ENCODE measurements at regions not wholly inside any gene's neighbourhood (a gene's known extent, or its start where the extent isn't known, plus 50 kb on each side); places are given as distances from the start of the nearest gene placed in this dataset.

DNA sequence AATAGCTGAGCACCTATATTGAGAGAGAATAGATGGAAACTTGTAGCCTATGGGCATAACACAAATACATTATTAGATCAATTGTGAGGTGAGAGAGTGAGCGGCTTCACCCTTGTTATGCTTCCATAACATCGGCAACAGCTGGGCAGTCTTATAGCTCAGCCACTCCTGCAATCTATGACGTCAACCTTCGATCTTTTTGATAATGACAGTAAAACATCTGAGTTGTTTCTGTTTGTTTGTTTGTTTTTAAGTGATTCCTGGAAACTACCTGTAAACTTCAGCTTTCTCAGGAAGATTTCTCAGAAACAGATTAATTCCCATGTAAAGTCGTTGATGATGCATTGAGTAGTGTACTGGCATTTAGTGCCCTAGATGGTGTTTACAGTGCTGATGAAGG lies 90.0 kb downstream of the DSEL start:
- no peaks in the 10 kb centered on the region for H3K79me2 ChIP-seq (ENCODE audit: insufficient read depth, low read length)
- 0 out of 2 replicates have a peak, but pooled peaks cover 5% of the 10 kb centered on the region for H3K9me2 ChIP-seq (replicated peaks; ENCODE audit: insufficient read depth, low read length)
- H3K9me3 ChIP-seq (ENCODE audit: insufficient read depth, low read length), result no peaks in the 10 kb centered on the region
- H3K36me3 ChIP-seq (ENCODE audit: low read length), result no peaks in the 10 kb centered on the region
- no peak overlapping the region for H3K4me3 ChIP-seq (ENCODE audit: insufficient read depth, low read length, poor library complexity, severe bottlenecking)
- H3K9ac ChIP-seq (ENCODE audit: low read length), result no peak overlapping the region
- H3K4me2 ChIP-seq (ENCODE audit: low read depth, low read length, poor library complexity, severe bottlenecking), result no peak overlapping the region
- TF ChIP-seq, protein P1, sequence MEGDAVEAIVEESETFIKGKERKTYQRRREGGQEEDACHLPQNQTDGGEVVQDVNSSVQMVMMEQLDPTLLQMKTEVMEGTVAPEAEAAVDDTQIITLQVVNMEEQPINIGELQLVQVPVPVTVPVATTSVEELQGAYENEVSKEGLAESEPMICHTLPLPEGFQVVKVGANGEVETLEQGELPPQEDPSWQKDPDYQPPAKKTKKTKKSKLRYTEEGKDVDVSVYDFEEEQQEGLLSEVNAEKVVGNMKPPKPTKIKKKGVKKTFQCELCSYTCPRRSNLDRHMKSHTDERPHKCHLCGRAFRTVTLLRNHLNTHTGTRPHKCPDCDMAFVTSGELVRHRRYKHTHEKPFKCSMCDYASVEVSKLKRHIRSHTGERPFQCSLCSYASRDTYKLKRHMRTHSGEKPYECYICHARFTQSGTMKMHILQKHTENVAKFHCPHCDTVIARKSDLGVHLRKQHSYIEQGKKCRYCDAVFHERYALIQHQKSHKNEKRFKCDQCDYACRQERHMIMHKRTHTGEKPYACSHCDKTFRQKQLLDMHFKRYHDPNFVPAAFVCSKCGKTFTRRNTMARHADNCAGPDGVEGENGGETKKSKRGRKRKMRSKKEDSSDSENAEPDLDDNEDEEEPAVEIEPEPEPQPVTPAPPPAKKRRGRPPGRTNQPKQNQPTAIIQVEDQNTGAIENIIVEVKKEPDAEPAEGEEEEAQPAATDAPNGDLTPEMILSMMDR (IDR thresholded peaks at IDR 0.05; ENCODE audit: insufficient read depth, low read length, poor library complexity, severe bottlenecking), result no peak
- no peak for TF ChIP-seq EZH2phosphoT487 (conservative IDR thresholded peaks at IDR 0.05; ENCODE audit: low read length)
- H4K20me1 ChIP-seq (ENCODE audit: low read depth, low read length), result no peaks in the 10 kb centered on the region
- no peak overlapping the region for H2AFZ ChIP-seq (ENCODE audit: low read depth, low read length, severe bottlenecking)
- H3K27me3 ChIP-seq (ENCODE audit: low read length), result no peaks in the 10 kb centered on the region
- H3F3A ChIP-seq (ENCODE audit: insufficient read depth), result no peaks in the 10 kb centered on the region
- no peak overlapping the region for H3K27ac ChIP-seq (ENCODE audit: low read depth, low read length)

DNA sequence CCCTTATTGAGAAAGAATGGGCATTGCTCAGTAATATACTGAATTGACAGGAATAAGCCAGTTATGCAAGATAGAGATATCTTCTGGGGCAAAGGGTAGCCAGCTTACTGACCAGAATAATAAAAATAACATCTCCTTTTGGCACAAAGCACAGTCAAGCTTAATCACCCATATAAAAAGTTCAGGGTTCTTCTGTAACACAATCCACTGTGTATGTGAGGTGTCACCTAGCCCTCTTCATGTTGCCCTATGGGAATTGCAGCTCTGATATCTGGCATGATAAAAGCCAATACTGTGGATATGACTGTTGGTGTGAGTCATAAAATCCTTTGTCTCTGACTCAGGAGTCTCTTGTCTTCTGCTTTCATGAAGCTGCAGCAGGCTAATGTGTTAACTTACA lies 90.8 kb downstream of the DSEL start:
- no peak for TF ChIP-seq EZH2phosphoT487 (conservative IDR thresholded peaks at IDR 0.05; ENCODE audit: low read length)
- TF ChIP-seq, protein P1 (IDR thresholded peaks at IDR 0.05; ENCODE audit: insufficient read depth, low read length, poor library complexity, severe bottlenecking), result no peak
- Histone ChIP-seq H3F3A (ENCODE audit: insufficient read depth) (no peaks in the 10 kb centered on the region), H3K4me2 (ENCODE audit: low read depth, low read length, poor library complexity, severe bottlenecking) (no peak overlapping the region), H3K9ac (ENCODE audit: low read length) (no peak overlapping the region), H3K36me3 (ENCODE audit: low read length) (no peaks in the 10 kb centered on the region), H2AFZ (ENCODE audit: low read depth, low read length, severe bottlenecking) (no peak overlapping the region), H3K9me2 (replicated peaks; ENCODE audit: insufficient read depth, low read length) (0 out of 2 replicates have a peak, but pooled peaks cover 5% of the 10 kb centered on the region), H3K9me3 (ENCODE audit: insufficient read depth, low read length) (no peaks in the 10 kb centered on the region), H3K27ac (ENCODE audit: low read depth, low read length) (no peak overlapping the region), H3K27me3 (ENCODE audit: low read length) (no peaks in the 10 kb centered on the region), H3K79me2 (ENCODE audit: insufficient read depth, low read length) (no peaks in the 10 kb centered on the region), H4K20me1 (ENCODE audit: low read depth, low read length) (no peaks in the 10 kb centered on the region), H3K4me3 (ENCODE audit: insufficient read depth, low read length, poor library complexity, severe bottlenecking) (no peak overlapping the region)

GRCh38 chr18:67421651-67422050 lies 94.9 kb downstream of the DSEL start:
- no peaks in the 10 kb centered on the region for H3K27me3 ChIP-seq (ENCODE audit: low read length)
- no peaks in the 10 kb centered on the region for H3F3A ChIP-seq (ENCODE audit: insufficient read depth)
- TF ChIP-seq EZH2phosphoT487 (conservative IDR thresholded peaks at IDR 0.05; ENCODE audit: low read length), result no peak
- TF ChIP-seq, protein P1 (IDR thresholded peaks at IDR 0.05; ENCODE audit: insufficient read depth, low read length, poor library complexity, severe bottlenecking), result no peak
- H2AFZ ChIP-seq (ENCODE audit: low read depth, low read length, severe bottlenecking), result no peak overlapping the region
- no peaks in the 10 kb centered on the region for H3K9me3 ChIP-seq (ENCODE audit: insufficient read depth, low read length)
- H3K4me2 ChIP-seq (ENCODE audit: low read depth, low read length, poor library complexity, severe bottlenecking), result no peak overlapping the region
- H3K9ac ChIP-seq (ENCODE audit: low read length), result no peak overlapping the region
- H3K9me2 ChIP-seq (replicated peaks; ENCODE audit: insufficient read depth, low read length), result no peaks in the 10 kb centered on the region
- H3K36me3 ChIP-seq (ENCODE audit: low read length), result no peaks in the 10 kb centered on the region
- H3K27ac ChIP-seq (ENCODE audit: low read depth, low read length), result no peak overlapping the region
- H3K79me2 ChIP-seq (ENCODE audit: insufficient read depth, low read length), result no peaks in the 10 kb centered on the region
- no peaks in the 10 kb centered on the region for H4K20me1 ChIP-seq (ENCODE audit: low read depth, low read length)
- H3K4me3 ChIP-seq (ENCODE audit: insufficient read depth, low read length, poor library complexity, severe bottlenecking), result no peak overlapping the region

Measured in SU-DHL-6 (cell line).